ENCODE measurements at regions not wholly inside any gene's neighbourhood (a gene's known extent, or its start where the extent isn't known, plus 50 kb on each side); places are given as distances from the start of the nearest gene placed in this dataset.

DNA sequence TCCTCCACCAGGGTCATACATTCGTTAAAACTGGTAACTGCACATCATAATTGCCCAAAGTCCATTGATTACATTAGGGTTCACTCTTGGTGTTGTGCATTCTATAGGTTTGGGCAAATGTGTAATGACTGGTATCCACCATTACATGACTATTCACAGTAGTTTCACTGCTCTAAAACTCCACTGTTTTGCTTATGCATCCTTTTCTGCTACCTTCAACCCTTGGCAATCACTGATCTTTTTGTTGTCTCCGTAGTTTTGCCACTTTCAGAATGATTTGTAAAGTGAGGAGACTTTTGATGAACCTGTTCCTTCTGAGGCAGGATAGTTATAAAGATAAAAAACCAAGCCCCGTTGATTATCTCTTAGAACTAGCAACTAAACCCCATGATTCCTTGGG lies 187.3 kb upstream of the MCHR2 start:
- Histone ChIP-seq H3K4me2 (ENCODE audit: low read length) (no peak overlapping the region), H3K79me2 (replicated peaks; ENCODE audit: insufficient read depth, low read length) (no peaks in the 10 kb centered on the region)

GRCh38 chr6:100179576-100179975 lies 185.6 kb upstream of the MCHR2 start:
- Histone ChIP-seq H2AFZ (ENCODE audit: low read depth, low read length) (no peak overlapping the region), H4K20me1 (ENCODE audit: insufficient read depth) (no peaks in the 10 kb centered on the region), H3K9ac (ENCODE audit: low read length) (no peak overlapping the region)
- no peak for TF ChIP-seq SMC3 (conservative IDR thresholded peaks at IDR 0.05; ENCODE audit: poor library complexity)
- TF ChIP-seq MXI1 (conservative IDR thresholded peaks at IDR 0.05; ENCODE audit: poor library complexity, severe bottlenecking) = no peak
- TF ChIP-seq TAF1 (IDR thresholded peaks at IDR 0.05; ENCODE audit: low read depth) = no peak
- TF ChIP-seq EZH2 (IDR thresholded peaks at IDR 0.05; ENCODE audit: borderline replicate concordance, insufficient read depth, low read length, poor library complexity, severe bottlenecking) = no peak
- no peak for TF ChIP-seq POLR2AphosphoS5 (IDR thresholded peaks at IDR 0.05)
- TF ChIP-seq CTCF (IDR thresholded peaks at IDR 0.05; ENCODE audit: poor library complexity, severe bottlenecking) = no peak
- no peak for TF ChIP-seq EP300 (conservative IDR thresholded peaks at IDR 0.05; ENCODE audit: poor library complexity, severe bottlenecking)

More for the DNA sequence above, 187.3 kb upstream of the MCHR2 start:
- no peaks in the 10 kb centered on the region for H3K36me3 ChIP-seq (ENCODE audit: insufficient read depth, low read length)
- H3K9me3 ChIP-seq (ENCODE audit: low read length) = no peaks in the 10 kb centered on the region
- no peaks in the 10 kb centered on the region for H4K20me1 ChIP-seq (ENCODE audit: insufficient read depth)
- TF ChIP-seq POLR2AphosphoS5 (IDR thresholded peaks at IDR 0.05) (no peak), REST (IDR thresholded peaks at IDR 0.05; ENCODE audit: borderline replicate concordance) (no peak), TAF1 (IDR thresholded peaks at IDR 0.05; ENCODE audit: low read depth) (no peak), RAD21 (conservative IDR thresholded peaks at IDR 0.05) (no peak), CTCF (IDR thresholded peaks at IDR 0.05; ENCODE audit: poor library complexity, severe bottlenecking) (no peak), MXI1 (conservative IDR thresholded peaks at IDR 0.05; ENCODE audit: poor library complexity, severe bottlenecking) (no peak), EP300 (conservative IDR thresholded peaks at IDR 0.05; ENCODE audit: poor library complexity, severe bottlenecking) (no peak), EZH2 (IDR thresholded peaks at IDR 0.05; ENCODE audit: borderline replicate concordance, insufficient read depth, low read length, poor library complexity, severe bottlenecking) (no peak), SMC3 (conservative IDR thresholded peaks at IDR 0.05; ENCODE audit: poor library complexity) (no peak)
- H2AFZ ChIP-seq (ENCODE audit: low read depth, low read length) = no peak overlapping the region
- H3K27me3 ChIP-seq (ENCODE audit: insufficient read depth, low read depth, low read length) = no peaks in the 10 kb centered on the region
- H3K9me2 ChIP-seq (ENCODE audit: insufficient read depth, low read length) = no peaks in the 10 kb centered on the region
- H3F3A ChIP-seq (ENCODE audit: insufficient read depth, low read length, poor library complexity, severe bottlenecking) = no peaks in the 10 kb centered on the region
- no peak overlapping the region for H3K4me3 ChIP-seq (ENCODE audit: low read length)
- no peak overlapping the region for H3K9ac ChIP-seq (ENCODE audit: low read length)
- no peak overlapping the region for H3K27ac ChIP-seq (ENCODE audit: low read length)

More at GRCh38 chr6:100179576-100179975, 185.6 kb upstream of the MCHR2 start:
- no peak overlapping the region for H3K27ac ChIP-seq (ENCODE audit: low read length)
- no peak overlapping the region for H3K4me3 ChIP-seq (ENCODE audit: low read length)
- no peaks in the 10 kb centered on the region for H3K27me3 ChIP-seq (ENCODE audit: insufficient read depth, low read depth, low read length)
- H3K79me2 ChIP-seq (replicated peaks; ENCODE audit: insufficient read depth, low read length) = no peaks in the 10 kb centered on the region
- H3K9me3 ChIP-seq (ENCODE audit: low read length) = no peaks in the 10 kb centered on the region
- H3K4me2 ChIP-seq (ENCODE audit: low read length) = no peak overlapping the region
- no peaks in the 10 kb centered on the region for H3K9me2 ChIP-seq (ENCODE audit: insufficient read depth, low read length)
- no peaks in the 10 kb centered on the region for H3K36me3 ChIP-seq (ENCODE audit: insufficient read depth, low read length)
- no peaks in the 10 kb centered on the region for H3F3A ChIP-seq (ENCODE audit: insufficient read depth, low read length, poor library complexity, severe bottlenecking)
